Upper lobe of right lung (tissue), 1 donor: ENCODE measurements at regions not wholly inside any gene's neighbourhood (a gene's known extent, or its start where the extent isn't known, plus 50 kb on each side); places are given as distances from the start of the nearest gene placed in this dataset.

ENCODE experiments used
- ATAC-seq: fragments of 200-7000 bp; cut with Tn5 transposase; one replicate; pipeline ENCODE4 v1.9.1; 2020; ENCODE audit warnings: mild to moderate bottlenecking, moderate library complexity
- DNase-seq: peaks from one replicate; pipeline ENCODE4 v3.0.0-alpha.2; 2020
- H3K27ac ChIP-seq: fragments of 200-600 bp; one replicate; pipeline ENCODE4 v1.8.0; 2022
- H3K27me3 ChIP-seq: fragments of 200-600 bp; one replicate; pipeline ENCODE4 v1.8.0; 2022; ENCODE audit warnings: mild to moderate bottlenecking
- H3K36me3 ChIP-seq: fragments of 200-600 bp; one replicate; pipeline ENCODE4 v1.8.0; 2022
- H3K4me1 ChIP-seq: fragments of 200-600 bp; one replicate; pipeline ENCODE4 v1.8.0; 2022
- H3K4me3 ChIP-seq: fragments of 200-600 bp; one replicate; pipeline ENCODE4 v1.8.0; 2022; ENCODE audit warnings: mild to moderate bottlenecking
- H3K9me3 ChIP-seq: fragments of 200-600 bp; one replicate; pipeline ENCODE4 v1.8.0; 2022
- intact Hi-C: fragments of 100-400 bp; cut with DNase I; formaldehyde crosslinking; loops from one replicate; pipeline ENCODE4 v1.11.0; 2022
- TF ChIP-seq, protein P1 (sequence below): fragments of 200-600 bp; IDR thresholded peaks from one replicate; pipeline ENCODE4 v1.8.0; 2022; ENCODE audit warnings: antibody characterized with exemption
- donor health status: DM: no; HTN: yes; CAD: no; lungs with severe emphysema.

DNA sequence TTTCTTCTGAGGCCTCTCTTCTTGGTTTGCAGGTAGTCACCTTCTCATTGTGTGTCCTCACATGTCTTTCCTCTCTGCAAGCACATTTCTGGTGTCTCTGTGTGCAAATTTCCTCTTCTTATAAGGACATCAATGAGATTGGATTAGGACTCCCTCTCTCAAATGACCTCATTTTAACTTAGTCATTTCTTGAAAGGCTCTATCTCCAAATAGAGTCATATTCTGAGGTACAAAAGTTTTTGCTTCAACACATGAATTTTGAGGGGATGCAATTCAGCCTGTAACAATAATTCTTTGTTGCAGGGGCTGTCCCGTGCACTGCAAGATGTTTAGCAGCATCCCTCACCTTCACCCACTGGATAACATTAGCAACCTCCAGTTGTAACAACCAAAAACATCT lies 115.0 kb upstream of the DCBLD2 start:
- no peak overlapping the region for H3K27ac ChIP-seq
- no peak for DNase-seq
- no peaks in the 10 kb centered on the region for H3K27me3 ChIP-seq
- no peaks in the 10 kb centered on the region for H3K9me3 ChIP-seq
- H3K4me3 ChIP-seq, result no peak overlapping the region
- TF ChIP-seq, protein P1, sequence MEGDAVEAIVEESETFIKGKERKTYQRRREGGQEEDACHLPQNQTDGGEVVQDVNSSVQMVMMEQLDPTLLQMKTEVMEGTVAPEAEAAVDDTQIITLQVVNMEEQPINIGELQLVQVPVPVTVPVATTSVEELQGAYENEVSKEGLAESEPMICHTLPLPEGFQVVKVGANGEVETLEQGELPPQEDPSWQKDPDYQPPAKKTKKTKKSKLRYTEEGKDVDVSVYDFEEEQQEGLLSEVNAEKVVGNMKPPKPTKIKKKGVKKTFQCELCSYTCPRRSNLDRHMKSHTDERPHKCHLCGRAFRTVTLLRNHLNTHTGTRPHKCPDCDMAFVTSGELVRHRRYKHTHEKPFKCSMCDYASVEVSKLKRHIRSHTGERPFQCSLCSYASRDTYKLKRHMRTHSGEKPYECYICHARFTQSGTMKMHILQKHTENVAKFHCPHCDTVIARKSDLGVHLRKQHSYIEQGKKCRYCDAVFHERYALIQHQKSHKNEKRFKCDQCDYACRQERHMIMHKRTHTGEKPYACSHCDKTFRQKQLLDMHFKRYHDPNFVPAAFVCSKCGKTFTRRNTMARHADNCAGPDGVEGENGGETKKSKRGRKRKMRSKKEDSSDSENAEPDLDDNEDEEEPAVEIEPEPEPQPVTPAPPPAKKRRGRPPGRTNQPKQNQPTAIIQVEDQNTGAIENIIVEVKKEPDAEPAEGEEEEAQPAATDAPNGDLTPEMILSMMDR, result no peak
- no peaks in the 10 kb centered on the region for H3K36me3 ChIP-seq
- no peaks in the 10 kb centered on the region for H3K4me1 ChIP-seq
- intact Hi-C loops, result no loop called here
- no peak for ATAC-seq

GRCh38 chr3:99013777-99014315 lies 112.4 kb upstream of the DCBLD2 start:
- no peaks in the 10 kb centered on the region for H3K4me1 ChIP-seq
- intact Hi-C loops, result no loop called here
- TF ChIP-seq, protein P1, result no peak
- H3K36me3 ChIP-seq, result no peaks in the 10 kb centered on the region
- no peak overlapping the region for H3K27ac ChIP-seq
- H3K4me3 ChIP-seq, result no peak overlapping the region
- ATAC-seq (no peak), DNase-seq (no peak)
- no peaks in the 10 kb centered on the region for H3K9me3 ChIP-seq
- H3K27me3 ChIP-seq, result no peaks in the 10 kb centered on the region

DNA sequence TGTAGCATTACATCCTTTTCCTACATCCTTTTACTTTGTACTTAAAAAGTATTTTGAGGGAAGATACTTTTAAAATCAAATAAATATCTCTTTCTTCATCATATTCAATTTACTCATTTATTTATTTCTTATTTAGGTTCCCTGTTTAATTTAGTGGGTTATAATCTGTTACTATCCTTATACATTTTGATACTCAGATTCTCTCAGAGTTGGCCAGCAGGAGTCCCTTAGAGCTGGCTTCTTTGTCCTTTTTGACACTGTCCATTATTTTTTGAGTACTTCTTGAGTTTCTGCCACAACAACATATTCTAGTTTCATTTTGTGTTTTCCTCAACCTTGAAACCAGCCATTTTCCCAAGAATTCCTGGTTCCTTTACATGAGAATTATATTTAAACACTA lies 111.6 kb upstream of the DCBLD2 start:
- H3K36me3 ChIP-seq, result no peaks in the 10 kb centered on the region
- no peak overlapping the region for H3K27ac ChIP-seq
- no peaks in the 10 kb centered on the region for H3K4me1 ChIP-seq
- no peak overlapping the region for H3K4me3 ChIP-seq
- no peak for ATAC-seq
- intact Hi-C loops, result no loop called here
- DNase-seq, result no peak
- TF ChIP-seq, protein P1, result no peak
- no peaks in the 10 kb centered on the region for H3K27me3 ChIP-seq
- H3K9me3 ChIP-seq, result no peaks in the 10 kb centered on the region

- ATAC-seq, result no peak
- no peak for DNase-seq
- intact Hi-C loops, result no loop called here
- Histone ChIP-seq H3K4me1 (no peaks in the 10 kb centered on the region), H3K4me3 (no peak overlapping the region), H3K36me3 (no peaks in the 10 kb centered on the region), H3K9me3 (no peaks in the 10 kb centered on the region), H3K27ac (no peak overlapping the region), H3K27me3 (no peaks in the 10 kb centered on the region)
- TF ChIP-seq, protein P1, result no peak
Observed at GRCh38 chr3:99012051-99012450, 110.6 kb upstream of the DCBLD2 start.

DNA sequence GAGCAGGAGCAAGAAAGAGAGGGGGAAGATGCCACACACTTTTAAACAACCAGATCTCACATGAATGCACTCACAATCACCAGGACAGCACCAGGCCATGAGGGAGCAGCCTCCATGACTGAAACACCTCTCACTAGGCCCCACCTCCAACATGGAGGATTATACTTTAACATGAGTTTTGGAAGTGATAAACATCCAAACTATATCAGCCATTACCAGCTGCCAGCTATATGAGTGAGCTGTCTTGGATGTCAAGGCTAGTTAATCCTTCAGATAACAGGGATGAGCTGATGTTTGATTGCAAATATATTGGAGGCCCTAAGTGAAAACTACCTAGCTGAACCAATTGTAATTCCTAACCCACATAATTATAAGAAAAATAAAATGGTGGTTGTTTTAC lies 108.4 kb upstream of the DCBLD2 start:
- TF ChIP-seq, protein P1, result no peak
- H3K4me1 ChIP-seq, result no peaks in the 10 kb centered on the region
- no peaks in the 10 kb centered on the region for H3K36me3 ChIP-seq
- no peak for DNase-seq
- no peaks in the 10 kb centered on the region for H3K9me3 ChIP-seq
- no peaks in the 10 kb centered on the region for H3K27me3 ChIP-seq
- H3K27ac ChIP-seq, result no peak overlapping the region
- no peak for ATAC-seq
- intact Hi-C loops, result no loop called here
- H3K4me3 ChIP-seq, result no peak overlapping the region

GRCh38 chr3:99006686-99007085 lies 105.2 kb upstream of the DCBLD2 start:
- intact Hi-C loops, result no loop called here
- no peak overlapping the region for H3K27ac ChIP-seq
- no peak overlapping the region for H3K4me3 ChIP-seq
- no peaks in the 10 kb centered on the region for H3K36me3 ChIP-seq
- DNase-seq (no peak), ATAC-seq (no peak)
- H3K27me3 ChIP-seq, result no peaks in the 10 kb centered on the region
- no peaks in the 10 kb centered on the region for H3K9me3 ChIP-seq
- TF ChIP-seq, protein P1, result no peak
- no peaks in the 10 kb centered on the region for H3K4me1 ChIP-seq
